ENCODE measurements at regions not wholly inside any gene's neighbourhood (a gene's known extent, or its start where the extent isn't known, plus 50 kb on each side); places are given as distances from the start of the nearest gene placed in this dataset.

GRCh38 chr16:52805559-52806168, 247.0 kb downstream of the CHD9NB start:
- DNase-seq (ENCODE audit: low read depth, low spot score) = no peak
- H3K27ac ChIP-seq = no peak overlapping the region

- no peak for DNase-seq (ENCODE audit: low read depth, low spot score)
- no peak overlapping the region for H3K27ac ChIP-seq
These were observed 252.3 kb downstream of the CHD9NB start for GRCh38 chr16:52800432-52800831.

GRCh38 chr16:52799149-52799548, 252.2 kb upstream of the TOX3 start:
- no peak overlapping the region for H3K27ac ChIP-seq
- no peak for DNase-seq (ENCODE audit: low read depth, low spot score)

GRCh38 chr16:52787709-52788108, 240.8 kb upstream of the TOX3 start:
- no peak overlapping the region for H3K27ac ChIP-seq
- DNase-seq (ENCODE audit: low read depth, low spot score) = no peak

- DNase-seq (ENCODE audit: low read depth, low spot score) = no peak
- H3K27ac ChIP-seq = no peak overlapping the region
These were observed 239.1 kb upstream of the TOX3 start for GRCh38 chr16:52786091-52786490.

GRCh38 chr16:52785653-52786052, 238.7 kb upstream of the TOX3 start:
- no peak overlapping the region for H3K27ac ChIP-seq
- no peak for DNase-seq (ENCODE audit: low read depth, low spot score)

- DNase-seq (ENCODE audit: low read depth, low spot score) = no peak
- no peak overlapping the region for H3K27ac ChIP-seq
These were observed 236.7 kb upstream of the TOX3 start for GRCh38 chr16:52783616-52784015.

GRCh38 chr16:52781005-52781630, 234.2 kb upstream of the TOX3 start:
- H3K27ac ChIP-seq = no peak overlapping the region
- no peak for DNase-seq (ENCODE audit: low read depth, low spot score)

- no peak for DNase-seq (ENCODE audit: low read depth, low spot score)
- no peak overlapping the region for H3K27ac ChIP-seq
These were observed 226.1 kb upstream of the TOX3 start for GRCh38 chr16:52773026-52773425.

- no peak for DNase-seq (ENCODE audit: low read depth, low spot score)
- no peak overlapping the region for H3K27ac ChIP-seq
These were observed 223.9 kb upstream of the TOX3 start for GRCh38 chr16:52770828-52771227.

- DNase-seq (ENCODE audit: low read depth, low spot score) = no peak
- H3K27ac ChIP-seq = no peak overlapping the region
These were observed 211.5 kb upstream of the TOX3 start for GRCh38 chr16:52758473-52758855.

GRCh38 chr16:52757746-52758472, 211.0 kb upstream of the TOX3 start:
- no peak overlapping the region for H3K27ac ChIP-seq
- no peak for DNase-seq (ENCODE audit: low read depth, low spot score)

- H3K27ac ChIP-seq = no peak overlapping the region
- DNase-seq (ENCODE audit: low read depth, low spot score) = no peak
These were observed 210.0 kb upstream of the TOX3 start for GRCh38 chr16:52756812-52757517.

GRCh38 chr16:52755396-52755795, 208.5 kb upstream of the TOX3 start:
- H3K27ac ChIP-seq = no peak overlapping the region
- no peak for DNase-seq (ENCODE audit: low read depth, low spot score)

GRCh38 chr16:52751035-52751434, 204.1 kb upstream of the TOX3 start:
- no peak overlapping the region for H3K27ac ChIP-seq
- DNase-seq (ENCODE audit: low read depth, low spot score) = no peak

- H3K27ac ChIP-seq = no peak overlapping the region
- no peak for DNase-seq (ENCODE audit: low read depth, low spot score)
These were observed 201.8 kb upstream of the TOX3 start for GRCh38 chr16:52748741-52749140.

GRCh38 chr16:52747088-52747595, 200.2 kb upstream of the TOX3 start:
- no peak overlapping the region for H3K27ac ChIP-seq
- no peak for DNase-seq (ENCODE audit: low read depth, low spot score)

GRCh38 chr16:52743707-52744106, 196.8 kb upstream of the TOX3 start:
- DNase-seq (ENCODE audit: low read depth, low spot score) = no peak

GRCh38 chr16:52742608-52743170, 195.7 kb upstream of the TOX3 start:
- no peak overlapping the region for H3K27ac ChIP-seq
- DNase-seq (ENCODE audit: low read depth, low spot score) = no peak

More at GRCh38 chr16:52743707-52744106, 196.8 kb upstream of the TOX3 start:
- H3K27ac ChIP-seq = no peak overlapping the region

GRCh38 chr16:52742052-52742451, 195.1 kb upstream of the TOX3 start:
- no peak overlapping the region for H3K27ac ChIP-seq
- no peak for DNase-seq (ENCODE audit: low read depth, low spot score)

Data from epithelial cell of prostate (primary cell).